ENCODE measurements at regions not wholly inside any gene's neighbourhood (a gene's known extent, or its start where the extent isn't known, plus 50 kb on each side); places are given as distances from the start of the nearest gene placed in this dataset.

DNA sequence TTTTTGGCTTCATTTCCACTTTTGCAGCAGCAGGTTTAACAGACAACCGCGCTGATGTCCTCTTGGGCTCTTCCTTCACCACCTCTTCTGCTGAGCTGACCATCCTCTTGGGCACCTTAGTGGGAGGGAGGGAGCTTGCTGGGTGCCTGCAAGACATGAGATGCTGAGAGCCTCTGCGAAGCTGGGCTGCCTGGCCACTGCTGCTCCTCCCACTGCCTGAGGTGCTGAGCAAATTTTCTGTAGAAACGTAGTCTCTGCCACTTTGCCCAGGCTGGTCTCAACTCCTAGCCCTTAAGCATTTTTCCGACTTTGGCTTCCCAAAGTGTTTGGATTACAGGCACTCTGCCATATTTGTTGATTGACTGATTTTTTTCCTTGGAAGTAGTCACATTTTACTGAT is 422.2 kb upstream of the MC4R start:
- DNase-seq (ENCODE audit: low read depth, low spot score), result no peak
- ChIA-PET POLR2A (no interaction called here), CTCF (interaction anchor here (1.0 kb wide), 1 partner anchor 13 kb away, joined by 3 read pairs; no protein-coding TSS in a partner anchor)
- no peak overlapping the region for H3K4me3 ChIP-seq (ENCODE audit: low read depth, low read length)
- TF ChIP-seq CTCF (IDR thresholded peaks at IDR 0.05; ENCODE audit: insufficient read depth, low read length, missing control alignments), result no peak

DNA sequence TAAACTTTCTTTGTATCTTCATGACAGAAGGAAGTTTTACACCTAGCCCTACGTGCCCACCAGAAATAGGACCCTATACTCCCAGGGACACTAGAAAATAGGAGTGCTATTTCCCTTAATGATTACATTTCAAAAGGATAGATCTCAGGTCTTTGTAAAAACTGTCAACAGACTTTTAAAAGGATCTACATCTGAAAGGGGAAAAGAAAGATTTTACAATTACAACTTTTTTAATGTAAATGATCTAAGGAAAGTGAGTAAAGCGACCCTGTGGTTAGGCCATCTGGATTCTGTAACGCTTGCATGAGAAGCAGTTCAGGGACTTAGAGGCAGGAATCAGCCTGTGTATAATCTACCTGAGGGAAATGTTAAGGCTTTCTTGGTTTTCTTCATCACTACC is 431.8 kb upstream of the MC4R start:
- no peak for TF ChIP-seq CTCF (IDR thresholded peaks at IDR 0.05; ENCODE audit: insufficient read depth, low read length, missing control alignments)
- CTCF ChIA-PET, result no interaction called here
- POLR2A ChIA-PET, result no interaction called here

GRCh38 chr18:60809937-60810336 is 437.4 kb upstream of the MC4R start:
- CTCF ChIA-PET, result interaction anchor here (0.5 to 3.3 kb wide), 5 partner anchors 37 to 693 kb away, joined by 3 to 25 read pairs (median 3); no protein-coding TSS in a partner anchor
- no peak for TF ChIP-seq CTCF (IDR thresholded peaks at IDR 0.05; ENCODE audit: insufficient read depth, low read length, missing control alignments)
- no peak for DNase-seq (ENCODE audit: low read depth, low spot score)

More for the DNA sequence above, 431.8 kb upstream of the MC4R start:
- DNase-seq (ENCODE audit: low read depth, low spot score), result no peak
- H3K4me3 ChIP-seq (ENCODE audit: low read depth, low read length), result no peak overlapping the region

DNA sequence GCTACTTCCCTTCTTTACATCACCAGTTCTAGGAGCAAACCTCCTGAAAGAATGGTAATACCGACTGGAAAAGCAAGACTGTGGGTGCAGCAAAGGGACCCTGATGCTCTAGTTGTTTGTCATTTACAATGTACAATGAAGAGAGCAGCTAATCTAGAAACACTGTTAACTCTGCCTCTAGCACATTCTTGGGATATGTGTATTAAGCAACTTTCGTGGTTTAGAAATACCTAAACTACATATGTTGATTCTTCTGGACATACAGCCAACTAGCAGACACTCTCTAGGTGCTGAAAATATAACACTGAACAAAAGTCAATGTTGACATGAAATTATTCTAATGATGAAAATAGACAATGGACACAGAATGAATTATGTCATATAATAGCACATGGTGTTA is 440.3 kb upstream of the MC4R start:
- DNase-seq (ENCODE audit: low read depth, low spot score), result no peak
- no peak for TF ChIP-seq CTCF (IDR thresholded peaks at IDR 0.05; ENCODE audit: insufficient read depth, low read length, missing control alignments)
- ChIA-PET CTCF (interaction anchor here (1.7 to 2.6 kb wide), 2 partner anchors 509 to 690 kb away, joined by 8 to 11 read pairs; no protein-coding TSS in a partner anchor), POLR2A (no interaction called here)
- H3K4me3 ChIP-seq (ENCODE audit: low read depth, low read length), result no peak overlapping the region

More at GRCh38 chr18:60809937-60810336, 437.4 kb upstream of the MC4R start:
- no peak overlapping the region for H3K4me3 ChIP-seq (ENCODE audit: low read depth, low read length)
- POLR2A ChIA-PET, result no interaction called here

DNA sequence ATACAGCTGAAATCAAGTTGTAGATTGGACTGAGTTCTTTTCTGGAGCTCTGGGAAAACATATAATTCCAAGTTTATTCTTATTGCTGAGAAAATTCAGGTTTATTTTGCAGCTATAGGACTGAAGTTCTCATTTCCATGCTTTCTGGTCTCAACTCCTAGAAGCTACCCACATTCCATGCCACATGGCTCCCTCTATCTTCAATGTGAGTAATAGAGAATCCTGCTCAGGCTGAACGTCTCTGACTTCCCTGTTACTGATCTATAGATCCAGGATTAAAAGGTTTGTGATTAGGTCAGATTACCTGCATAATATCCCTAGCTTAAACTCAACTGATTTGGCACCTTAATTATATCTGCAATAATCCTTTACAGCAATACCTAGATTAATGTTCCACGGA is 453.8 kb upstream of the MC4R start:
- CTCF ChIA-PET, result interaction anchor here (1.2 kb wide), 2 partner anchors 11 to 16 kb away, joined by 3 to 4 read pairs; no protein-coding TSS in a partner anchor
- TF ChIP-seq CTCF (IDR thresholded peaks at IDR 0.05; ENCODE audit: insufficient read depth, low read length, missing control alignments), result peak; percentile 6
- H3K4me3 ChIP-seq (ENCODE audit: low read depth, low read length), result no peak overlapping the region
- POLR2A ChIA-PET, result no interaction called here
- DNase-seq (ENCODE audit: low read depth, low spot score), result no peak

DNA sequence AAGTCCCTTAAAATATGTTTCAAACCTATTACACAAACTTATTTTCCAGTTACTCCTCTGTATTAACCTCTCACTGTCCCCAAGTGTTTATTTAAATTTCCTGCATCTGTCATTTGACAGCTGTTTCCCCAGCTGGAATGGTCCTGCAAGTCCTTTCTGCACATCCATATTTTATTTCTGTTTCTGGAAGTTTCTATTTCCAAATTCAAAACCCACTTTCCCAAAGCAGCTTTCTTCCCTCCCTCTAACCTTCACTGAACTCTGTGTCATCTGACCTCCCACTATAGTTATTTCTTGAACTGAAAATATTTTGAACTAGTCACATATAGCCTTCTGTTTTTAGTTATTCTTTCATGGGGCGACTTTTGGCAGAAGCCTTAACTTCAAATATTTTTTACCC is 459.4 kb upstream of the MC4R start:
- ChIA-PET CTCF (no interaction called here), POLR2A (no interaction called here)
- H3K4me3 ChIP-seq (ENCODE audit: low read depth, low read length), result no peak overlapping the region
- no peak for DNase-seq (ENCODE audit: low read depth, low spot score)
- no peak for TF ChIP-seq CTCF (IDR thresholded peaks at IDR 0.05; ENCODE audit: insufficient read depth, low read length, missing control alignments)

Measured in AG04449 (cell line).